Parathyroid adenoma (tissue), 2 donors: ENCODE measurements at regions not wholly inside any gene's neighbourhood (a gene's known extent, or its start where the extent isn't known, plus 50 kb on each side); places are given as distances from the start of the nearest gene placed in this dataset.
"Not testable (repeated sequence)": the region's sequence is repeated elsewhere in the genome, so short reads cannot be mapped to it uniquely, and the experiment has no call there.

Experiments used
- H2AFZ ChIP-seq: fragments of 300-600 bp; sonication (generic); one replicate; pipeline ENCODE4 v1.7.0; 2017; ENCODE audit warnings: antibody characterized with exemption, mild to moderate bottlenecking
- H3K27ac ChIP-seq: fragments of 300-600 bp; sonication (generic); one replicate; pipeline ENCODE4 v1.7.0; 2017
- H3K27me3 ChIP-seq: fragments of 300-600 bp; sonication (generic); one replicate; pipeline ENCODE4 v1.7.0; 2017; ENCODE audit warnings: low read length; ENCODE audit not compliant: control insufficient read depth, insufficient read depth
- H3K36me3 ChIP-seq: fragments of 300-600 bp; sonication (generic); one replicate; pipeline ENCODE4 v1.7.0; 2017; ENCODE audit warnings: low read length; ENCODE audit not compliant: control insufficient read depth, insufficient read depth
- H3K4me1 ChIP-seq: fragments of 300-600 bp; sonication (generic); one replicate; pipeline ENCODE4 v1.7.0; 2017; ENCODE audit warnings: control low read depth
- H3K4me2 ChIP-seq: fragments of 300-600 bp; sonication (generic); one replicate; pipeline ENCODE4 v1.7.0; 2017; ENCODE audit warnings: low read length
- H3K4me3 ChIP-seq: fragments of 300-600 bp; sonication (generic); one replicate; pipeline ENCODE4 v1.7.0; 2017; ENCODE audit warnings: low read depth, low read length
- H3K79me2 ChIP-seq: fragments of 300-600 bp; sonication (generic); one replicate; pipeline ENCODE4 v1.7.0; 2017; ENCODE audit warnings: control low read depth
- H3K9ac ChIP-seq: fragments of 300-600 bp; sonication (generic); one replicate; pipeline ENCODE4 v1.7.0; 2017; ENCODE audit warnings: mild to moderate bottlenecking
- H3K9me3 ChIP-seq: fragments of 300-600 bp; sonication (generic); one replicate; pipeline ENCODE4 v1.7.0; 2017; ENCODE audit warnings: low read length; ENCODE audit not compliant: control insufficient read depth
- TF ChIP-seq, protein P1 (sequence below): fragments of 300-600 bp; sonication (generic); IDR thresholded peaks from one replicate; pipeline ENCODE4 v1.7.0; 2017; ENCODE audit warnings: antibody characterized with exemption, mild to moderate bottlenecking
- donor health status: primary hyperparathyroidism.

DNA sequence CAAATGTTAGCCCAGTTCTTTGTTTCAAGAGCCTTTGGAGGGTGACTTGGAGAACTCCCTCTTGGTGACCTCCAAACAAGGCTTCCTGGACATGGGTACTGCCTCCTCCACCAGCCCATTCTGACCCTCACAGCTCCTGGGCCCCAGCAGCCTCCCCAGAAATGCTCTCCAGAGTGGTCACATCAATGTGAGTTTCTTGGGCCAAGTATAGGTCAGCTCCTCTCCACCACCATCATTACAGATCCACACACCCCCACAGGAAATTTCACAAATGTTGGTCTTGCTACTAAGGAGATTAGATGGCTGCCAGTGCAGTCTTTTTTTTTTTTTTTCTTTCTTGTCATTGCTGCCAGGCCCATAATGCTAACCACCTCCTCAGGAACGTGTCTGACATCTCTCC lies 410.7 kb downstream of the DTWD2 start:
- no peak overlapping the region for H2AFZ ChIP-seq
- no peaks in the 10 kb centered on the region for H3K4me1 ChIP-seq
- no peak overlapping the region for H3K4me3 ChIP-seq
- no peaks in the 10 kb centered on the region for H3K9me3 ChIP-seq
- no peaks in the 10 kb centered on the region for H3K36me3 ChIP-seq
- TF ChIP-seq, protein P1, sequence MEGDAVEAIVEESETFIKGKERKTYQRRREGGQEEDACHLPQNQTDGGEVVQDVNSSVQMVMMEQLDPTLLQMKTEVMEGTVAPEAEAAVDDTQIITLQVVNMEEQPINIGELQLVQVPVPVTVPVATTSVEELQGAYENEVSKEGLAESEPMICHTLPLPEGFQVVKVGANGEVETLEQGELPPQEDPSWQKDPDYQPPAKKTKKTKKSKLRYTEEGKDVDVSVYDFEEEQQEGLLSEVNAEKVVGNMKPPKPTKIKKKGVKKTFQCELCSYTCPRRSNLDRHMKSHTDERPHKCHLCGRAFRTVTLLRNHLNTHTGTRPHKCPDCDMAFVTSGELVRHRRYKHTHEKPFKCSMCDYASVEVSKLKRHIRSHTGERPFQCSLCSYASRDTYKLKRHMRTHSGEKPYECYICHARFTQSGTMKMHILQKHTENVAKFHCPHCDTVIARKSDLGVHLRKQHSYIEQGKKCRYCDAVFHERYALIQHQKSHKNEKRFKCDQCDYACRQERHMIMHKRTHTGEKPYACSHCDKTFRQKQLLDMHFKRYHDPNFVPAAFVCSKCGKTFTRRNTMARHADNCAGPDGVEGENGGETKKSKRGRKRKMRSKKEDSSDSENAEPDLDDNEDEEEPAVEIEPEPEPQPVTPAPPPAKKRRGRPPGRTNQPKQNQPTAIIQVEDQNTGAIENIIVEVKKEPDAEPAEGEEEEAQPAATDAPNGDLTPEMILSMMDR, result no peak
- H3K27ac ChIP-seq, result no peak overlapping the region
- no peak overlapping the region for H3K9ac ChIP-seq
- no peak overlapping the region for H3K4me2 ChIP-seq
- H3K79me2 ChIP-seq, result no peaks in the 10 kb centered on the region
- no peaks in the 10 kb centered on the region for H3K27me3 ChIP-seq

DNA sequence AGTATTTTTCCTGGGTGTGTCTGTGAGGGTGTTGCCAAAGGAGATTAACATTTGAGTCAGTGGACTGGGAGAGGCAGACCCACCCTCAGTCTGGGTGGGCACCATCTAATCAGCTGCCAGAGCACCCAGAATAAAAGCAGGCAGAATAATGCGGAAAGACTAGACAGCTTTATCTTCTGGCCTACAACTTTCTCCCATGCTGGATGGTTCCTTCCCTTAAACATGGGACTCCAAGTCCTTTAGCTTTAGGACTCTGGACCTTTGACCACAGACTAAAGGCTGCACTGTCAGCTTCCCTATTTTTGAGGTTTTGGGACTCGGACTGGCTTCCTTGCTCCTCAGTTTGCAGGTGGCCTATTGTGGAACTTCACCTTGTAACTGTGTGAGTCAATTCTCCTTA lies 418.1 kb downstream of the DTWD2 start:
- H3K4me2 ChIP-seq, H3K9ac ChIP-seq, H3K4me1 ChIP-seq, H3K27me3 ChIP-seq, H3K9me3 ChIP-seq, H3K27ac ChIP-seq, H3K79me2 ChIP-seq, H2AFZ ChIP-seq, H3K4me3 ChIP-seq, H3K36me3 ChIP-seq: not testable (repeated sequence)

DNA sequence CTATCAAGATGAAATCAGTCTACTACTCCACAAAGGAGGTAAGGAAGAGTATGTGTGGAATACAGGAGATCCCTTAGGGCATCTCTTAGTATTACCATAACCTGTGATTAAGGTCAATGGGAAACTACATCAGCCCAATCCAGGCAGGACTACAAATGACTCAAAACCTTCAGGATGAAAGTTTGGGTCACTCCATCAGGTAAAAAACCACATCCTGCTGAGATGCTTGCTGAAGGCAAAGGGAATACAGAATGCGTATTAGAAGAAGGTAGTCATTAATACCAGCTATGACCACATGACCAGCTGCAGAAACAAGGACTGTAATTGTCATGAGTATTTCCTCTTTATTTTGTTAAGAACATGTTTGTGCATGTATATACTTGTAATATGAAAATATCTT lies 418.8 kb downstream of the DTWD2 start:
- not testable (repeated sequence) for H3K4me2 ChIP-seq, H3K79me2 ChIP-seq, H3K4me3 ChIP-seq, H3K4me1 ChIP-seq, H3K9me3 ChIP-seq, H3K27me3 ChIP-seq, H2AFZ ChIP-seq, H3K27ac ChIP-seq, H3K9ac ChIP-seq, H3K36me3 ChIP-seq

DNA sequence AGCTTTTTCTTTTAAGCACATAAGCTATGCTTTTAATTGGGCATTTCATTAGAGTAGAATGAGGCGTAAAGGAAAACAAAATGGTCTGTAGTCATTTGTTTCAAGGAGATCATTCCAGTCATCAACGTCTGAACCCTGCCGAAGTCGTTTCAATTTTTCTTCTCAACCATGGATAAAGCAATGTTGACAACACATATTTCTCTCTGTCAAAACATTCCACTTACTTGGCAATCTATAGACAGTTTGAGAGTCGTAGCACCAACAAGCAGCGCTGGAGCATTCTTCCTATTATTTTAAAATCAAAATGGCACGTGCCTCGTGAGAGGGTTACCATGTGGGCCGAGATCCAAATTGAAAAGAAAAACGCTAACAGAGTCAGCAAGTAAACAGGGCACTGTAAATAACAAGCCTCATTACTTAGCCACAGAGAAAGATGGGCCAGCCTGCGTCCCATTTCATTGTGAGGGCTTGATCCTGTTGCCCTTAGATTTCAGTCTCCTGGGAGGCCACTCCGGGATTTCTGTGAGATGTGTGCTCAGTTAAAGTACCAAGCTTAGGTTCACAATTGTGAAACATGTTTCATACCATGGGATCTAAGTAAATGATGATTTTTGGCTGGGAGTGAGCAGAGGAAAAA lies 422.9 kb downstream of the DTWD2 start:
- Histone ChIP-seq H3K9ac (no peak overlapping the region), H3K36me3 (no peaks in the 10 kb centered on the region), H2AFZ (no peak overlapping the region), H3K79me2 (no peaks in the 10 kb centered on the region), H3K9me3 (no peaks in the 10 kb centered on the region), H3K4me3 (no peak overlapping the region), H3K27ac (no peak overlapping the region), H3K4me1 (no peaks in the 10 kb centered on the region), H3K27me3 (no peaks in the 10 kb centered on the region), H3K4me2 (no peak overlapping the region)
- TF ChIP-seq, protein P1, result no peak

DNA sequence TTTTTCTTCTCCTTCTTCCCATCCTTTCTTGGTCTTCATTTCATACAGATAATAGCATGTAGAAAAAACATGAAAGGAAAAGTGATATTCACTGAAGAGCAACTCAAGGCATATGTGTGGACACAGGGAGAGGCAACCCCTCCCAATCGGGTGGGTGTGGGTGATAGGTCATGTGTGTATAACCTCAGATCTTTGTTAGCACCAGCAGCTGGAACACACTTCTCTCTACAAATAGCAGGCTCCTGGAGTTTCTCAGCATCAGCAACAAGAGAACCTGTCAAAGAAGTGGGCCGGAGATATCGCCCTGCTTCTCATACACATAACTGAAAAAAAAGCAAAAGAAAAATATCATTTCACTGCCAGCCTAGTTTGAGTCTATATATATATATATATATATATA lies 426.4 kb downstream of the DTWD2 start:
- Histone ChIP-seq H3K9ac (no peak overlapping the region), H3K9me3 (no peaks in the 10 kb centered on the region), H3K36me3 (no peaks in the 10 kb centered on the region), H3K4me2 (no peak overlapping the region), H3K27ac (no peak overlapping the region), H2AFZ (no peak overlapping the region), H3K4me3 (no peak overlapping the region), H3K79me2 (no peaks in the 10 kb centered on the region), H3K4me1 (no peaks in the 10 kb centered on the region), H3K27me3 (no peaks in the 10 kb centered on the region)
- TF ChIP-seq, protein P1, result no peak

DNA sequence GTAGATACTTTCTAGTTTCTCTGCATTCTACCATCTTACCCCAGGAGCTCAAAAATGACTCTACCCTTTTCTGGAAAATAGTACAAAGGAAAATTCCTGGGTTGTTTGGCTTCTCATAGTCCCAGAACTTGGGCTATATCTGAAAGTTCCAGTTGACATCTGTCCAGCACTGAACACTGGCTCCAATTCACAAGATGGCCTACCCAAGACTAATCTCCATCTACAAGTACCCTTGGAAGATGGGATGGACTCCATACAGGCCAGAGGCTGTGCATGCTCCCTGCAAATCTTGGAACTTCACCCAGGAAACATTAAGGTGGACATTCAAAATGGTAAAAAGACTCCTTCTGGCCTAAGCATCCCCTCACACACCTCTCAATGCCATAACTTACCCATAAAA lies 427.1 kb downstream of the DTWD2 start:
- no peak overlapping the region for H3K27ac ChIP-seq
- TF ChIP-seq, protein P1, result no peak
- no peaks in the 10 kb centered on the region for H3K27me3 ChIP-seq
- no peak overlapping the region for H3K9ac ChIP-seq
- no peak overlapping the region for H3K4me2 ChIP-seq
- H3K36me3 ChIP-seq, result no peaks in the 10 kb centered on the region
- no peaks in the 10 kb centered on the region for H3K79me2 ChIP-seq
- H3K4me3 ChIP-seq, result no peak overlapping the region
- H2AFZ ChIP-seq, result no peak overlapping the region
- no peaks in the 10 kb centered on the region for H3K9me3 ChIP-seq
- no peaks in the 10 kb centered on the region for H3K4me1 ChIP-seq
